ENCODE measurements at regions not wholly inside any gene's neighbourhood (a gene's known extent, or its start where the extent isn't known, plus 50 kb on each side); places are given as distances from the start of the nearest gene placed in this dataset.
"Not testable (repeated sequence)": the region's sequence is repeated elsewhere in the genome, so short reads cannot be mapped to it uniquely, and the experiment has no call there.

GRCh38 chr16:21516705-21517040 is 82.7 kb upstream of the METTL9 start:
- ATAC-seq, DNase-seq: not testable (repeated sequence)

- DNase-seq, result peak; percentile 8
- not testable (repeated sequence) for ATAC-seq
These were observed 82.1 kb upstream of the METTL9 start for GRCh38 chr16:21517263-21517662.

GRCh38 chr16:21519361-21520133 is 79.8 kb upstream of the METTL9 start:
- DNase-seq, result not testable (repeated sequence)
- peak; percentile 68 for ATAC-seq

- DNase-seq, result peak; percentile 100
These were observed 79.0 kb upstream of the METTL9 start for GRCh38 chr16:21520134-21521047.

GRCh38 chr16:21521048-21521389 is 78.4 kb upstream of the METTL9 start:
- DNase-seq, ATAC-seq: not testable (repeated sequence)

More at GRCh38 chr16:21520134-21521047, 79.0 kb upstream of the METTL9 start:
- peak; percentile 73 for ATAC-seq

- DNase-seq, ATAC-seq: not testable (repeated sequence)
These were observed 77.8 kb upstream of the METTL9 start for GRCh38 chr16:21521390-21522143.

- ATAC-seq, DNase-seq: not testable (repeated sequence)
These were observed 76.5 kb upstream of the METTL9 start for GRCh38 chr16:21522846-21523245.

- no peak for DNase-seq
- ATAC-seq, result no peak
These were observed 75.8 kb upstream of the METTL9 start for GRCh38 chr16:21523411-21524067.

GRCh38 chr16:21524068-21524751 is 75.2 kb upstream of the METTL9 start:
- ATAC-seq (no peak), DNase-seq (no peak)

- ATAC-seq, DNase-seq: not testable (repeated sequence)
These were observed 74.7 kb upstream of the METTL9 start for GRCh38 chr16:21524752-21525028.

- DNase-seq, ATAC-seq: not testable (repeated sequence)
These were observed 74.1 kb upstream of the METTL9 start for GRCh38 chr16:21525029-21525895.

- not testable (repeated sequence) for ATAC-seq, DNase-seq
These were observed 73.1 kb upstream of the METTL9 start for GRCh38 chr16:21525956-21526922.

GRCh38 chr16:21526923-21527807 is 72.2 kb upstream of the METTL9 start:
- ATAC-seq, result no peak
- no peak for DNase-seq

- not testable (repeated sequence) for ATAC-seq, DNase-seq
These were observed 70.2 kb upstream of the METTL9 start for GRCh38 chr16:21529060-21529658.

- not testable (repeated sequence) for DNase-seq, ATAC-seq
These were observed 68.5 kb upstream of the METTL9 start for GRCh38 chr16:21530729-21531383.

- ATAC-seq, result peak; percentile 15
- DNase-seq, result not testable (repeated sequence)
These were observed 66.4 kb upstream of the METTL9 start for GRCh38 chr16:21532996-21533395.

- not testable (repeated sequence) for DNase-seq, ATAC-seq
These were observed 65.9 kb upstream of the METTL9 start for GRCh38 chr16:21533474-21533873.

All from stimulated activated naive CD8-positive, alpha-beta T cell treated with anti-CD3 and anti-CD28 coated beads, Interleukin-15, Interleukin-2, amounts not matched to agents 100 U/mL and 50 U/mL, for 24 hours (primary cell).